HCT116 (cell line): ENCODE measurements at regions not wholly inside any gene's neighbourhood (a gene's known extent, or its start where the extent isn't known, plus 50 kb on each side); places are given as distances from the start of the nearest gene placed in this dataset.

Experiments
- ATAC-seq: fragments of 200-7000 bp; cut with Tn5 transposase; 2 replicates; pipeline ENCODE4 v1.9.1; 2020; ENCODE audit warnings: mild to moderate bottlenecking, moderate library complexity
- BruUV-seq: library from RNA; stranded (reverse); fragments of 400-500 nt; replicated peaks from 2 replicates; lab custom pipeline; 2021; lab: Mats Ljungman, UMichigan
- CTCF ChIA-PET: fragments of 300-600 bp; sonication (Branson Sonifier 250); formaldehyde crosslinking; loops from one replicate; lab custom pipeline; 2021; ENCODE audit warnings: antibody characterized with exemption; lab: Charles Lee
- POLR2A ChIA-PET: fragments of 300-600, 350-600 bp; sonication (Branson Sonifier 250); formaldehyde crosslinking; loops from one replicate; lab custom pipeline; 2021; ENCODE audit warnings: antibody characterized with exemption; lab: Charles Lee
- RAD21 ChIA-PET, 2 experiments: fragments of 300-600 bp; sonication (Branson Sonifier 250); formaldehyde crosslinking; loops; one replicate each; lab custom pipeline; 2023; ENCODE audit warnings: low total read pairs in 2 of 2; ENCODE audit not compliant: uncharacterized antibody in 2 of 2, unreplicated experiment in 2 of 2, low non-redundant PET in 1 of 2; lab: Charles Lee
- DNase-seq: peaks from one replicate; pipeline ENCODE4 v3.0.0-alpha.2; 2010; ENCODE audit warnings: low read depth, low spot score
- H2AFZ ChIP-seq: fragments of 200-600 bp; shearing (Covaris generic), sonication (generic); 2 replicates; pipeline ENCODE4 v1.6.1; 2017; ENCODE audit warnings: low read depth, mixed run types, mixed read lengths, antibody characterized with exemption, low read length; ENCODE audit not compliant: poor library complexity, severe bottlenecking
- H3K27ac ChIP-seq: 2 replicates; pipeline ENCODE4 v1.5.1; 2012; ENCODE audit warnings: low read depth, low read length
- H3K27me3 ChIP-seq: fragments of 200-600 bp; sonication (generic); 2 replicates; pipeline ENCODE4 v1.6.1; 2016; ENCODE audit warnings: mixed run types, low read length, mixed read lengths; ENCODE audit not compliant: insufficient read depth
- H3K36me3 ChIP-seq, 2 experiments: fragments of 200-500 bp in 1 of 2; fragments of 200-600 bp in 1 of 2; sonication (Bioruptor generic) in 1 of 2; sonication (generic) in 1 of 2; 2 replicates each; pipeline versions ENCODE4 v1.5.1 to v1.6.1; 2014 to 2016; ENCODE audit warnings: low read length in 2 of 2, inconsistent platforms in 1 of 2, mixed read lengths in 1 of 2, mixed run types in 1 of 2; ENCODE audit not compliant: insufficient read depth in 2 of 2, control insufficient read depth in 1 of 2
- H3K4me1 ChIP-seq, 2 experiments: fragments of 200-600 bp in 1 of 2; sonication (generic) in 1 of 2; 2 replicates each; pipeline versions ENCODE4 v1.5.1 to v1.6.1; 2012 to 2017; ENCODE audit warnings: low read length in 2 of 2, inconsistent platforms in 1 of 2, mild to moderate bottlenecking in 1 of 2, mixed read lengths in 1 of 2, mixed run types in 1 of 2, moderate library complexity in 1 of 2; ENCODE audit not compliant: insufficient read depth in 2 of 2, control insufficient read depth in 1 of 2
- H3K4me2 ChIP-seq: fragments of 200-600 bp; sonication (generic); 2 replicates; pipeline ENCODE4 v1.6.1; 2017; ENCODE audit warnings: mixed run types, low read length, mixed read lengths
- H3K4me3 ChIP-seq, 2 experiments: fragments of 200-600 bp in 1 of 2; sonication (generic) in 1 of 2; replicated peaks in 1 of 2; 2 replicates each; pipeline ENCODE4 v1.5.1; 2011 to 2016; ENCODE audit warnings: low read length in 2 of 2, control low read depth in 1 of 2, low read depth in 1 of 2, mild to moderate bottlenecking in 1 of 2, mixed read lengths in 1 of 2, mixed run types in 1 of 2
- H3K79me2 ChIP-seq: fragments of 200-600 bp; sonication (generic); 2 replicates; pipeline ENCODE4 v1.6.1; 2017; ENCODE audit warnings: mild to moderate bottlenecking, mixed run types, low read length, moderate library complexity, mixed read lengths; ENCODE audit not compliant: insufficient read depth
- H3K9ac ChIP-seq: fragments of 200-600 bp; sonication (generic); 2 replicates; pipeline ENCODE4 v1.6.1; 2016; ENCODE audit warnings: low read length, mixed read lengths
- H3K9me2 ChIP-seq: fragments of 200-600 bp; sonication (generic), shearing (Covaris generic); 2 replicates; pipeline ENCODE4 v1.6.1; 2017; ENCODE audit warnings: mixed run types, mild to moderate bottlenecking, moderate library complexity; ENCODE audit not compliant: insufficient read depth
- H3K9me3 ChIP-seq, 2 experiments: fragments of 200-500 bp in 1 of 2; fragments of 200-600 bp in 1 of 2; sonication (Bioruptor generic) in 1 of 2; sonication (generic) in 1 of 2; 2 replicates each; pipeline ENCODE4 v1.6.1; 2014 to 2017; ENCODE audit warnings: low read length in 2 of 2, mixed read lengths in 2 of 2, inconsistent platforms in 1 of 2, low read depth in 1 of 2, mild to moderate bottlenecking in 1 of 2, mixed run types in 1 of 2, moderate library complexity in 1 of 2; ENCODE audit not compliant: control insufficient read depth in 1 of 2, insufficient read depth in 1 of 2
- H4K20me1 ChIP-seq: fragments of 200-600 bp; sonication (generic), shearing (Covaris generic); 2 replicates; pipeline ENCODE4 v1.6.1; 2017; ENCODE audit warnings: mixed run types, mild to moderate bottlenecking, moderate library complexity; ENCODE audit not compliant: insufficient read depth
- CBX3 ChIP-seq: IDR thresholded peaks from 2 replicates; pipeline ENCODE4 v1.6.1; 2012; ENCODE audit warnings: low read depth
- CEBPB ChIP-seq: IDR thresholded peaks from 2 replicates; pipeline ENCODE4 v1.6.1; 2012; ENCODE audit warnings: low read depth
- EGR1 ChIP-seq: IDR thresholded peaks from 2 replicates; pipeline ENCODE4 v1.6.1; 2012; ENCODE audit warnings: low read depth
- ELF1 ChIP-seq: IDR thresholded peaks from 2 replicates; pipeline ENCODE4 v1.6.1; 2012; ENCODE audit warnings: low read depth, borderline replicate concordance
- EZH2phosphoT487 ChIP-seq: fragments of 200-600 bp; IDR thresholded peaks from 2 replicates; pipeline ENCODE4 v1.6.1; 2018; ENCODE audit warnings: antibody characterized with exemption, borderline replicate concordance
- FOSL1 ChIP-seq: IDR thresholded peaks from 2 replicates; pipeline ENCODE4 v1.6.1; 2012; ENCODE audit warnings: low read depth
- POLR2A ChIP-seq: IDR thresholded peaks from 2 replicates; pipeline ENCODE4 v1.7.0; 2011; ENCODE audit warnings: borderline replicate concordance; ENCODE audit not compliant: insufficient read depth, insufficient read length; ENCODE audit errors: extremely low read depth
- RAD21 ChIP-seq: IDR thresholded peaks from 2 replicates; pipeline ENCODE4 v1.6.1; 2012; ENCODE audit warnings: low read depth, mild to moderate bottlenecking
- SIN3A ChIP-seq: IDR thresholded peaks from 2 replicates; pipeline ENCODE4 v1.6.1; 2012; ENCODE audit warnings: low read depth
- SP1 ChIP-seq: IDR thresholded peaks from 2 replicates; pipeline ENCODE4 v1.6.1; 2012; ENCODE audit warnings: low read depth
- SRF ChIP-seq: IDR thresholded peaks from 2 replicates; pipeline ENCODE4 v1.6.1; 2012; ENCODE audit warnings: low read depth
- TCF7L2 ChIP-seq: IDR thresholded peaks from 2 replicates; pipeline ENCODE4 v1.7.0; 2011; ENCODE audit warnings: borderline replicate concordance, inconsistent platforms; ENCODE audit not compliant: insufficient read depth, insufficient read length; ENCODE audit errors: extremely low read depth
- YY1 ChIP-seq: IDR thresholded peaks from 2 replicates; pipeline ENCODE4 v1.6.1; 2011; ENCODE audit warnings: low read length, low read depth, moderate library complexity, mild to moderate bottlenecking; ENCODE audit not compliant: insufficient replicate concordance; ENCODE audit errors: extremely low read depth
- ZFX ChIP-seq: fragments of 450-650 bp; IDR thresholded peaks from 2 replicates; pipeline ENCODE4 v1.6.1; 2017
- ZNF274 ChIP-seq: fragments of 200-500 bp; sonication (Bioruptor generic); IDR thresholded peaks from 2 replicates; pipeline ENCODE4 v1.6.1; 2014; ENCODE audit warnings: mild to moderate bottlenecking, low read depth, low read length, inconsistent platforms
- intact Hi-C: fragments of 100-400 bp; cut with micrococcal nuclease; formaldehyde crosslinking; loops from 2 replicates; pipeline ENCODE4 v1.10.0; 2022
- TF ChIP-seq, protein P1 (sequence below): IDR thresholded peaks from 2 replicates; pipeline ENCODE4 v1.6.1; 2011; ENCODE audit warnings: mild to moderate bottlenecking, low read length, moderate library complexity; ENCODE audit not compliant: insufficient replicate concordance; ENCODE audit errors: extremely low read depth
- TF ChIP-seq, protein P2 (sequence below): IDR thresholded peaks from 2 replicates; pipeline ENCODE4 v1.6.1; 2012

DNA sequence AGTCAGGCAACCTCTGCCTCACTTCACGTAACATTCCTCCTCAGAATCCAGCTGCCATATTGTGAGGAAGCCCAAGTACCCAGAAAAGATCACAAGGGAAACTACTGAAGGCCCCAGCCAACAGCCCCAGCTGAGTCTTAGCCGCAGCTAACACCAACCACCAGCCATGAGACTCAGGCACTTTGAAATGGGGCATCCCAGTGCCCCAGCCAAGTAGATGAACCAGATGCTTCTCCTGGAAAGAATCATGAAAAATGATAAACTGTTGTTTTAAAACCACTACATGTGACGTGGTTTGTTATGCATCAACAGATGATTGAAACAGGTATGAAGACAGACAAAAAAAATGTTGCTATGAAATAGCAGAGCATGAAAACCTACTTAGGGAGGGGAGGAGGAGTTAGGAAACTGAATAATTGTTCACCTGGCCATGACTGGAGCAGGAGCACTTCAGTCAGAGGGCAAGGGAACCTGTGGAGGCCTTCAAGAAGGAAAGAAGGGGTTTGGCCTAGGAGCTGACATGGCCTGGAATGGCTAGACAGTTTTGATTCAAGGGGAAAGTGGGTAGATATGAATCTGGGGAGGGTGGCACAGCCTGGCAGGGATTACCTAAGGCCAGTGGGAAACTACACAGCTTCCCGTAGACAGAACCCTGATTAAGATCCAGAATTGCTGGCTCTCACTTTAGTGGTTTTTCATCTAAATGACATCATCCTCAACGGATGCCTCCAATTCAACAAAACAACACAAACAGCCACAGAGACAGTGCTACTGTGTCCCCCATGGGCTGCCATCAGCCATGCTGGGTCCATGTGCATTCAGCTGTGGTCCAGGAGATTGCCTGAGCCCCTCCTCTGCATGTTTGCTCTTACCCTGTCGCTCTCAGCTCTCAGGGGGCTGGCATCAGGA, 211.6 kb downstream of the SYK start:
- no peaks in the 10 kb centered on the region for H3K27me3 ChIP-seq
- POLR2A ChIA-PET, result no interaction called here
- H3K79me2 ChIP-seq, result no peaks in the 10 kb centered on the region
- DNase-seq, result no peak
- H3K4me3 ChIP-seq, result no peak overlapping the region
- no TSS peak for BruUV-seq
- H3K27ac ChIP-seq, result no peak overlapping the region
- intact Hi-C loops, result no loop called here
- no peaks in the 10 kb centered on the region for H3K4me1 ChIP-seq
- no peak overlapping the region for H3K4me2 ChIP-seq
- no peak for ATAC-seq
- CTCF ChIA-PET, result no interaction called here
- no peaks in the 10 kb centered on the region for H3K9me3 ChIP-seq
- H2AFZ ChIP-seq, result no peak overlapping the region
- no peak for TF ChIP-seq SIN3A
- TF ChIP-seq EZH2phosphoT487, result no peak
- TF ChIP-seq SP1, result no peak
- TF ChIP-seq EGR1, result no peak
- no peak for TF ChIP-seq FOSL1
- no peak for TF ChIP-seq POLR2A
- TF ChIP-seq ZFX, result no peak
- no peak for TF ChIP-seq TCF7L2
- no peak for TF ChIP-seq CEBPB
- TF ChIP-seq, protein P1, sequence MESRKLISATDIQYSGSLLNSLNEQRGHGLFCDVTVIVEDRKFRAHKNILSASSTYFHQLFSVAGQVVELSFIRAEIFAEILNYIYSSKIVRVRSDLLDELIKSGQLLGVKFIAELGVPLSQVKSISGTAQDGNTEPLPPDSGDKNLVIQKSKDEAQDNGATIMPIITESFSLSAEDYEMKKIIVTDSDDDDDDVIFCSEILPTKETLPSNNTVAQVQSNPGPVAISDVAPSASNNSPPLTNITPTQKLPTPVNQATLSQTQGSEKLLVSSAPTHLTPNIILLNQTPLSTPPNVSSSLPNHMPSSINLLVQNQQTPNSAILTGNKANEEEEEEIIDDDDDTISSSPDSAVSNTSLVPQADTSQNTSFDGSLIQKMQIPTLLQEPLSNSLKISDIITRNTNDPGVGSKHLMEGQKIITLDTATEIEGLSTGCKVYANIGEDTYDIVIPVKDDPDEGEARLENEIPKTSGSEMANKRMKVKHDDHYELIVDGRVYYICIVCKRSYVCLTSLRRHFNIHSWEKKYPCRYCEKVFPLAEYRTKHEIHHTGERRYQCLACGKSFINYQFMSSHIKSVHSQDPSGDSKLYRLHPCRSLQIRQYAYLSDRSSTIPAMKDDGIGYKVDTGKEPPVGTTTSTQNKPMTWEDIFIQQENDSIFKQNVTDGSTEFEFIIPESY, result no peak
- no peak for TF ChIP-seq RAD21
- TF ChIP-seq ZNF274, result no peak
- TF ChIP-seq YY1, result no peak
- TF ChIP-seq SRF, result no peak
- no peak for TF ChIP-seq CBX3
- TF ChIP-seq, protein P2, sequence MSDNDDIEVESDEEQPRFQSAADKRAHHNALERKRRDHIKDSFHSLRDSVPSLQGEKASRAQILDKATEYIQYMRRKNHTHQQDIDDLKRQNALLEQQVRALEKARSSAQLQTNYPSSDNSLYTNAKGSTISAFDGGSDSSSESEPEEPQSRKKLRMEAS, result no peak
- TF ChIP-seq ELF1, result no peak
- RAD21 ChIA-PET, result no interaction called here
- H4K20me1 ChIP-seq, result no peaks in the 10 kb centered on the region
- H3K36me3 ChIP-seq, result 0 out of 4 replicates have a peak, but pooled peaks cover 0 to 6% of the 10 kb centered on the region in 2 experiments
- H3K9me2 ChIP-seq, result no peaks in the 10 kb centered on the region
- H3K9ac ChIP-seq, result no peak overlapping the region
